A673 (cell line): ENCODE measurements at regions not wholly inside any gene's neighbourhood (a gene's known extent, or its start where the extent isn't known, plus 50 kb on each side); places are given as distances from the start of the nearest gene placed in this dataset.

Experiments
- CTCF ChIP-seq: fragments of 300-800, 200-600 bp; sonication (generic); conservative IDR thresholded peaks from 2 replicates; pipeline ENCODE4 v1.5.1; 2017; ENCODE audit warnings: low read depth, mild to moderate bottlenecking, antibody characterized with exemption, low read length, moderate library complexity, mixed read lengths
- EZH2 ChIP-seq: fragments of 200-600 bp; sonication (generic); IDR thresholded peaks from 2 replicates; pipeline ENCODE4 v1.6.1; 2017; ENCODE audit warnings: borderline replicate concordance, low read depth, mild to moderate bottlenecking, mixed read lengths, antibody characterized with exemption, low read length; ENCODE audit not compliant: poor library complexity, severe bottlenecking

GRCh38 chr2:841036-841435 is 109.6 kb upstream of the SNTG2 start:
- TF ChIP-seq EZH2, result no peak
- no peak for TF ChIP-seq CTCF
